ENCODE measurements at regions not wholly inside any gene's neighbourhood (a gene's known extent, or its start where the extent isn't known, plus 50 kb on each side); places are given as distances from the start of the nearest gene placed in this dataset.
"Not testable (repeated sequence)": the region's sequence is repeated elsewhere in the genome, so short reads cannot be mapped to it uniquely, and the experiment has no call there.

GRCh38 chr9:22508354-22508753 is 61.7 kb downstream of the DMRTA1 start:
- DNase-seq; POLR2A ChIA-PET; CTCF ChIA-PET; H3K36me3 Mint-ChIP-seq (ENCODE audit: low read depth); H3K4me3 Mint-ChIP-seq; H3K27me3 Mint-ChIP-seq; H3K9me3 Mint-ChIP-seq; H3K27ac Mint-ChIP-seq; H3K4me1 Mint-ChIP-seq: not testable (repeated sequence)

DNA sequence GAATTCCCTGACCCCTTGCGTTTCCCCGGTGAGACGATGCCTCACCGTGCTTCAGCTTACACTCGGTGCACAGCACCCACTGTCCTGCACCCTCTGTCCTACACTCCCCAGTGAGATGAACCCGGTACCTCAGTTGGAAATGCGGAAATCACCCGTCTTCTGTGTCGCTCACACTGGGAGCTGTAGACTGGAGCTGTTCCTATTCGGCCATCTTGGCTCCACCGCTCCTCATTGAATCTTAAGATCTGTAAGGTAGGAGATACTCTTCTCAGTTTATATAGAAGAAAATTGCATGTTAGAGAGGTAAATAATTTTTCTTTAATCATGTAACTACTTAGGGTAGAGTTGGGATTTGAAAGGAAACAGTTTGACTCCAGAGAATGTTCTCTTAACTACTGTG is 62.2 kb downstream of the DMRTA1 start:
- no peaks in the 10 kb centered on the region for H3K4me1 Mint-ChIP-seq
- ChIA-PET POLR2A (no interaction called here), CTCF (no interaction called here)
- H3K4me3 Mint-ChIP-seq = no peak overlapping the region
- H3K27ac Mint-ChIP-seq = no peak overlapping the region
- H3K9me3 Mint-ChIP-seq = no peaks in the 10 kb centered on the region
- no peaks in the 10 kb centered on the region for H3K36me3 Mint-ChIP-seq (ENCODE audit: low read depth)
- H3K27me3 Mint-ChIP-seq = no peaks in the 10 kb centered on the region
- DNase-seq = no peak

GRCh38 chr9:22512495-22512894 is 65.9 kb downstream of the DMRTA1 start:
- no peak overlapping the region for H3K27ac Mint-ChIP-seq
- H3K27me3 Mint-ChIP-seq = no peaks in the 10 kb centered on the region
- H3K4me1 Mint-ChIP-seq = no peaks in the 10 kb centered on the region
- POLR2A ChIA-PET = no interaction called here
- H3K9me3 Mint-ChIP-seq = no peaks in the 10 kb centered on the region
- no peak for DNase-seq
- H3K36me3 Mint-ChIP-seq (ENCODE audit: low read depth) = no peaks in the 10 kb centered on the region
- CTCF ChIA-PET = no interaction called here
- H3K4me3 Mint-ChIP-seq = no peak overlapping the region

DNA sequence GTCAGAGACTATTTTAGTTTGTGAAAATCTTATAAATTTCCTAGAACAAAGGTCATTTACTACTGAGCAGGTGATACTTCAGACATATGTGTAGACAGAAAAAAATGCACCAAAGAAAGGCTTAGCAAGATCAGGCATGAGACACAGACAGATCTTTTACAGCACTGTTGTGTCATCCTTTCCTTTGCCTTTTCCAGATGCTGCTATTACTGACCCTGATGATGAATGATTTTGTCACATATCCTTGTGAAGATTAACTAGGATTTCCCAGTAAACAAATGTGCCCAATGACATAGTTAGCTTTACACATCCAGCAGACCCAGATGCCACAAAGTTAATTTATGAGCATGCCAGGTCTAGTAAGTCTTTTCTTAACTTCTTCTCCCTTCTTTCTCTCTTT is 68.2 kb downstream of the DMRTA1 start:
- no peak for DNase-seq
- Mint-ChIP-seq H3K27ac (no peak overlapping the region), H3K36me3 (ENCODE audit: low read depth) (no peaks in the 10 kb centered on the region), H3K4me3 (no peak overlapping the region), H3K9me3 (no peaks in the 10 kb centered on the region), H3K27me3 (no peaks in the 10 kb centered on the region), H3K4me1 (no peaks in the 10 kb centered on the region)
- POLR2A ChIA-PET = no interaction called here
- CTCF ChIA-PET = no interaction called here

DNA sequence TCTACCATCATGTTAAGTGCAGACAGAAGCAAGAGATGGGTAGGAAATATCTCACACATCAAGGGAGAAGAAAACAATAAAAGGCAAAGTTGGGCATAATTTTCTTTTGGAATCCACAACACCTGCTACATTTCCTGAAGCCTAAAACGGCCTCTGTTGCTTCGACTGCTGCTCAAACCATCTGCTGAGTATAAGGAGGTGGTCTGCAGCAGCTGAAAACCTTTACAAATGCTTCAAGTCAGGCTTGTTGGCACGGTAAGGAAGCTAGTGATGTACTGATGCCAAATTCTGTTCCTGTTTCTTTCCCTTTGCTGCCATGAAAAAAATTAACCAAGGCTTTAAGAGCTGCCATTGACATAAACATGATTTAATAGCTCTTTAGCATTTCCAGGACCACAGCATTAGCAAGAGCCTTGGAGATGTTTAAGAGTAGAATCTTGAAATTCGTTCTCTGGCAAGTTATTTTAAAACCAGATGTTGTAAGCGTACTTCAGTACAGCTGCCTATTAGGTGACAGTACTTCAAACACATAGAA is 75.6 kb downstream of the DMRTA1 start:
- Mint-ChIP-seq H3K9me3 (no peaks in the 10 kb centered on the region), H3K27me3 (no peaks in the 10 kb centered on the region), H3K27ac (no peak overlapping the region), H3K36me3 (ENCODE audit: low read depth) (no peaks in the 10 kb centered on the region), H3K4me1 (no peaks in the 10 kb centered on the region), H3K4me3 (no peak overlapping the region)
- CTCF ChIA-PET = no interaction called here
- POLR2A ChIA-PET = no interaction called here
- no peak for DNase-seq

DNA sequence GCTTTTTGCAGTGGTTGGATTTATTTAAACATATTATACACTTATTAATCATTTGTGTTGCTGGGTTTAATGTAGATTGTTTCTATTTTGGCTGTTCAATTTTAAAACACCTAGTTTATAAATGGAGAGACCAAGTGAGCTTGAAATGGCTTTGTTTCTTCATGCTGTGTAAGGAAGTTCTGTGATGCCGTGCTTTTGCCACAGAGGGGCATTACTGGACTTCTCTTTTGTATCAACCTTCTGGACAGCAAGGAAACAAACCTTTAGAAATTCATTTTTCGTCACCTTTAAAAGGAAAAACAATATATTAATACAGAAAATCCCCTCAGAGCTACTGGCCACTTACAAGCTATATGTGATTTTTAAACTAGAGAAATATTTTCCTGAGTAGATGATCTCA is 81.9 kb downstream of the DMRTA1 start:
- CTCF ChIA-PET = no interaction called here
- H3K27ac Mint-ChIP-seq = no peak overlapping the region

GRCh38 chr9:22529426-22530199 is 83.0 kb downstream of the DMRTA1 start:
- DNase-seq = no peak
- Mint-ChIP-seq H3K36me3 (ENCODE audit: low read depth) (no peaks in the 10 kb centered on the region), H3K27ac (no peak overlapping the region), H3K9me3 (no peaks in the 10 kb centered on the region), H3K27me3 (no peaks in the 10 kb centered on the region), H3K4me3 (no peak overlapping the region), H3K4me1 (no peaks in the 10 kb centered on the region)
- CTCF ChIA-PET = no interaction called here
- POLR2A ChIA-PET = interaction anchor here (0.6 kb wide), 1 partner anchor 199 kb away, joined by 4 read pairs; no protein-coding TSS in a partner anchor

More for the DNA sequence above, 81.9 kb downstream of the DMRTA1 start:
- no peaks in the 10 kb centered on the region for H3K36me3 Mint-ChIP-seq (ENCODE audit: low read depth)
- no peaks in the 10 kb centered on the region for H3K9me3 Mint-ChIP-seq
- H3K27me3 Mint-ChIP-seq = no peaks in the 10 kb centered on the region
- no peak for DNase-seq
- no peak overlapping the region for H3K4me3 Mint-ChIP-seq
- POLR2A ChIA-PET = no interaction called here
- H3K4me1 Mint-ChIP-seq = no peaks in the 10 kb centered on the region

- ChIA-PET POLR2A (no interaction called here), CTCF (no interaction called here)
- Mint-ChIP-seq H3K27ac (no peak overlapping the region), H3K9me3 (no peaks in the 10 kb centered on the region), H3K4me1 (no peaks in the 10 kb centered on the region), H3K27me3 (no peaks in the 10 kb centered on the region), H3K36me3 (ENCODE audit: low read depth) (no peaks in the 10 kb centered on the region), H3K4me3 (no peak overlapping the region)
- no peak for DNase-seq
Measured at GRCh38 chr9:22535780-22536179, 89.2 kb downstream of the DMRTA1 start.

- CTCF ChIA-PET = no interaction called here
- Mint-ChIP-seq H3K4me1 (no peaks in the 10 kb centered on the region), H3K36me3 (ENCODE audit: low read depth) (no peaks in the 10 kb centered on the region), H3K27me3 (no peaks in the 10 kb centered on the region), H3K9me3 (no peaks in the 10 kb centered on the region), H3K27ac (no peak overlapping the region), H3K4me3 (no peak overlapping the region)
- POLR2A ChIA-PET = no interaction called here
- DNase-seq = no peak
Measured at GRCh38 chr9:22537721-22538120, 91.1 kb downstream of the DMRTA1 start.

GRCh38 chr9:22548625-22549024 is 102.0 kb downstream of the DMRTA1 start:
- H3K9me3 Mint-ChIP-seq = no peaks in the 10 kb centered on the region
- ChIA-PET CTCF (no interaction called here), POLR2A (no interaction called here)
- H3K36me3 Mint-ChIP-seq (ENCODE audit: low read depth) = no peaks in the 10 kb centered on the region
- H3K4me1 Mint-ChIP-seq = no peaks in the 10 kb centered on the region
- no peak overlapping the region for H3K27ac Mint-ChIP-seq
- no peak overlapping the region for H3K4me3 Mint-ChIP-seq
- no peaks in the 10 kb centered on the region for H3K27me3 Mint-ChIP-seq
- no peak for DNase-seq

DNA sequence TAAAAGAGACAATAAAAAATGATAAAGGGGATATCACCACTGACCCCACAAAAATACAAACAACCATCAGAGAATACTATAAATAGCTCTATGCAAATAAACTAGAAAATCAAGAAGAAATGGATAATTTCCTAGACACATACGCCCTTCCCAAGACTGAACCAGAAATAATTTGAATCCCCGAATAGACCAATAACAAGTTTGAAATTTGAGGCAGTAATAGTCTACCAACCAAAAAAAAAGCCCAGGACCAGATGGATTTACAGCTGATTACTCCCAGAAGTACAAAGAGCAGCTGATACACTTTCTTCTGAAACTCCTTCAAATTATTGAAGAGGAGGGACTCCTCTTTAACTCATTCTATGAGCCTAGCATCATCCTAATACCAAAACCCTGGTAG is 128.1 kb downstream of the DMRTA1 start:
- Mint-ChIP-seq H3K27ac (no peak overlapping the region), H3K27me3 (no peaks in the 10 kb centered on the region), H3K36me3 (ENCODE audit: low read depth) (no peaks in the 10 kb centered on the region), H3K9me3 (peaks cover 8% of the 10 kb centered on the region), H3K4me3 (no peak overlapping the region), H3K4me1 (no peaks in the 10 kb centered on the region)
- CTCF ChIA-PET = interaction anchor here (0.6 kb wide), 1 partner anchor 151 kb away, joined by 4 read pairs; no protein-coding TSS in a partner anchor
- DNase-seq = no peak
- POLR2A ChIA-PET = no interaction called here

GRCh38 chr9:22580788-22581187 is 134.2 kb downstream of the DMRTA1 start:
- H3K4me3 Mint-ChIP-seq = no peak overlapping the region
- no peak for DNase-seq
- peaks cover 6% of the 10 kb centered on the region for H3K9me3 Mint-ChIP-seq
- ChIA-PET POLR2A (no interaction called here), CTCF (interaction anchor here (1.3 kb wide), 1 partner anchor 14 kb away, joined by 3 read pairs; no protein-coding TSS in a partner anchor)
- no peaks in the 10 kb centered on the region for H3K4me1 Mint-ChIP-seq
- no peaks in the 10 kb centered on the region for H3K27me3 Mint-ChIP-seq
- no peaks in the 10 kb centered on the region for H3K36me3 Mint-ChIP-seq (ENCODE audit: low read depth)
- no peak overlapping the region for H3K27ac Mint-ChIP-seq

- Mint-ChIP-seq H3K4me1 (no peaks in the 10 kb centered on the region), H3K27me3 (no peaks in the 10 kb centered on the region), H3K36me3 (ENCODE audit: low read depth) (no peaks in the 10 kb centered on the region), H3K9me3 (peaks cover 5% of the 10 kb centered on the region), H3K4me3 (no peak overlapping the region), H3K27ac (no peak overlapping the region)
- POLR2A ChIA-PET = no interaction called here
- CTCF ChIA-PET = no interaction called here
- DNase-seq = no peak
Measured at GRCh38 chr9:22582221-22582620, 135.6 kb downstream of the DMRTA1 start.

DNA sequence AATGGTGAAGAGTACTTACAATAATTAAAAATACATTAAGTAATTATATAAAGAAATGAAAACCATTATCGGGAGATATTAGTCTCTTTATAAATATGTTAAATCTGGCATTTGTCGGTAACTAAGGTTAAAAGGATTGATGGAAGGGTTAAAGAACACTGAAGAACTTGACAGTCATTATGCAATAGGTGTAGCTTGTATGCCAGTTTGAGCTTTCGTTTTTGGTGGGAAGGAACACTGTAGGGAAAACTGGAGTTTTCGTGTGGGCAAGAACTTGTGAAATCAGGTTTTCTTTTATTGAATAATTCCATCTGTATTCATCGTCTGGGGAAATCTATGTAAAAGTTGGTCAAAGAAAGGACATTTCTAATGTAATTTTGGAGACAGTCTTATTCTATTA is 142.3 kb downstream of the DMRTA1 start:
- Mint-ChIP-seq H3K9me3 (no peaks in the 10 kb centered on the region), H3K27ac (no peak overlapping the region), H3K4me1 (no peaks in the 10 kb centered on the region), H3K4me3 (no peak overlapping the region), H3K36me3 (ENCODE audit: low read depth) (no peaks in the 10 kb centered on the region), H3K27me3 (no peaks in the 10 kb centered on the region)
- ChIA-PET CTCF (no interaction called here), POLR2A (no interaction called here)
- DNase-seq = no peak
